ENCODE measurements at regions not wholly inside any gene's neighbourhood (a gene's known extent, or its start where the extent isn't known, plus 50 kb on each side); places are given as distances from the start of the nearest gene placed in this dataset.

GRCh38 chr16:54673313-54673712 lies 257.4 kb upstream of the IRX5 start:
- POLR2A ChIA-PET: no interaction called here
- TF ChIP-seq CTCF (IDR thresholded peaks at IDR 0.05; ENCODE audit: control extremely low read depth, extremely low read depth, low read depth, missing control alignments): no peak
- DNase-seq (ENCODE audit: extremely low spot score): no peak
- CTCF ChIA-PET: no interaction called here

- ChIA-PET CTCF (no interaction called here), POLR2A (no interaction called here)
- TF ChIP-seq CTCF (IDR thresholded peaks at IDR 0.05; ENCODE audit: control extremely low read depth, extremely low read depth, low read depth, missing control alignments): no peak
- DNase-seq (ENCODE audit: extremely low spot score): no peak
Measured at GRCh38 chr16:54672500-54672899, 258.2 kb upstream of the IRX5 start.

- CTCF ChIA-PET: interaction anchor here (1.6 kb wide), 1 partner anchor 23 kb away, joined by 4 read pairs; no protein-coding TSS in a partner anchor
- no peak for DNase-seq (ENCODE audit: extremely low spot score)
- no peak for TF ChIP-seq CTCF (IDR thresholded peaks at IDR 0.05; ENCODE audit: control extremely low read depth, extremely low read depth, low read depth, missing control alignments)
- POLR2A ChIA-PET: no interaction called here
Measured at GRCh38 chr16:54657709-54658102, 273.0 kb upstream of the IRX5 start.

- TF ChIP-seq CTCF (IDR thresholded peaks at IDR 0.05; ENCODE audit: control extremely low read depth, extremely low read depth, low read depth, missing control alignments): no peak
- DNase-seq (ENCODE audit: extremely low spot score): no peak
- ChIA-PET CTCF (interaction anchor here (1.6 kb wide), 1 partner anchor 22 kb away, joined by 4 read pairs; no protein-coding TSS in a partner anchor), POLR2A (no interaction called here)
Measured at GRCh38 chr16:54657058-54657708, 273.5 kb upstream of the IRX5 start.

GRCh38 chr16:54655121-54655590 lies 275.5 kb upstream of the IRX5 start:
- TF ChIP-seq CTCF (IDR thresholded peaks at IDR 0.05; ENCODE audit: control extremely low read depth, extremely low read depth, low read depth, missing control alignments): no peak
- ChIA-PET POLR2A (no interaction called here), CTCF (no interaction called here)
- no peak for DNase-seq (ENCODE audit: extremely low spot score)

- POLR2A ChIA-PET: no interaction called here
- DNase-seq (ENCODE audit: extremely low spot score): no peak
- CTCF ChIA-PET: no interaction called here
- TF ChIP-seq CTCF (IDR thresholded peaks at IDR 0.05; ENCODE audit: control extremely low read depth, extremely low read depth, low read depth, missing control alignments): no peak
Measured at GRCh38 chr16:54654429-54654828, 276.2 kb upstream of the IRX5 start.

All from GM10248 (cell line).